ENCODE measurements at regions not wholly inside any gene's neighbourhood (a gene's known extent, or its start where the extent isn't known, plus 50 kb on each side); places are given as distances from the start of the nearest gene placed in this dataset.
A peak's percentile ranks its signal among the peaks of the same experiment; 100 is the strongest.
"Not testable (repeated sequence)": the region's sequence is repeated elsewhere in the genome, so short reads cannot be mapped to it uniquely, and the experiment has no call there.

DNA sequence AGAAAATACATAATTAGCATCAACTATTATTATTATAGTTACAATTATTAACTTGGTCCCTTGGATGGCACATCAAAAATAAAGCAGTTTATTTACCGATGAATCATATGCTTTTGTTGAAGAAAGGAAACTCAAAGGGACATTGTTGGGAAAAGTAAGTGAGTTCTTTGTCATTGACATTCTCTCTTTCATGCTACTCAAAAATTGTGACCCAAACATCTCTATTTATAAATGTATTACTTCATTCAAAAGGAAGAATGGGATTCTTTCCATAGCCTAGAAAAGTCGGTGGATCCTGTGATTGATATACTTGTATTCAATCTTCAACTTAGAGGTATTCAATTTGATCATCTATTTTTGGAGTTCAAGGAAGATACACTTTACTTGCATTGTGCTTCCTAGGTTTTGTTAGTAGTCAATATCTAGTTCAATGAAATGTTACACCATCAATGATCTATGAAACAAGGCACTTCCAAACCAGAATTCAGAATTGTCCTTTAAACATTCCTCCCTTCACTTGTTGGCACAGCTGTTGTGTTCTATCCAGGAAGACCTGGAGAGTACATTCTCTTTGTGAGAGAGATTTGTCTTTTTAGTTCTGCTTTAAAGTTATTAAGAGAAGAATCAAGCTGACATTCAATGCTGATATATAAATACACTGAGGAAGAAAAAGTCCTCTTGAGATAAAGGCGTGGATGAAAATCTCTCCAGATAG lies 235.2 kb downstream of the TMEM26 start:
- DNase-seq (ENCODE audit: low read depth) = no peak
- H3K4me3 ChIP-seq (ENCODE audit: low read depth, low read length) = no peak overlapping the region
- no peak for TF ChIP-seq CTCF (IDR thresholded peaks at IDR 0.05; ENCODE audit: insufficient read depth, low read depth, low read length)

GRCh38 chr10:61215246-61215645 lies 237.9 kb downstream of the TMEM26 start:
- H3K4me3 ChIP-seq (ENCODE audit: low read depth, low read length) = no peak overlapping the region
- no peak for DNase-seq (ENCODE audit: low read depth)
- TF ChIP-seq CTCF (IDR thresholded peaks at IDR 0.05; ENCODE audit: insufficient read depth, low read depth, low read length) = no peak

DNA sequence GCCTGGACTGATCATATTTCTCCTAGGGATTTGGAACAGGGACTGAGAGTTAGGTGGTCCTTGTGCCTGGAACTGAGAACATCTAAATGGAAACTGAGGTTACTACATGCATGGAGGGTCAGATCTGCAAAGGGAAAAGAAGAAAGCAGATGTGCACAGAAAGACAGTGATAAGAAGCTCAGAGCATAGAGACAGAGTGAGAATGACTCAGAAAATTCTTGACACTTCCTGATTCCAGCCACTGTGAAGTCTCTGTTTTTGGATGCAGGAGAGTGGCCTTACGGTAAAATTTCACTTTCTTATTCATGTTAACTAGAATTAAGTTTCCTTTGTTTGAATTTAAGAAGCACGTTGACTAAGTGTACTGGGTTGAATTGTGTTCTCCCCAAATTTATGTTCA lies 241.7 kb downstream of the TMEM26 start:
- no peak for TF ChIP-seq CTCF (IDR thresholded peaks at IDR 0.05; ENCODE audit: insufficient read depth, low read depth, low read length)
- no peak overlapping the region for H3K4me3 ChIP-seq (ENCODE audit: low read depth, low read length)
- DNase-seq (ENCODE audit: low read depth) = no peak

- H3K4me3 ChIP-seq (ENCODE audit: low read depth, low read length) = no peak overlapping the region
- DNase-seq (ENCODE audit: low read depth) = peak; percentile 40
- TF ChIP-seq CTCF (IDR thresholded peaks at IDR 0.05; ENCODE audit: insufficient read depth, low read depth, low read length) = no peak
Measured at GRCh38 chr10:61197057-61197456, 253.1 kb upstream of the RHOBTB1 start.

DNA sequence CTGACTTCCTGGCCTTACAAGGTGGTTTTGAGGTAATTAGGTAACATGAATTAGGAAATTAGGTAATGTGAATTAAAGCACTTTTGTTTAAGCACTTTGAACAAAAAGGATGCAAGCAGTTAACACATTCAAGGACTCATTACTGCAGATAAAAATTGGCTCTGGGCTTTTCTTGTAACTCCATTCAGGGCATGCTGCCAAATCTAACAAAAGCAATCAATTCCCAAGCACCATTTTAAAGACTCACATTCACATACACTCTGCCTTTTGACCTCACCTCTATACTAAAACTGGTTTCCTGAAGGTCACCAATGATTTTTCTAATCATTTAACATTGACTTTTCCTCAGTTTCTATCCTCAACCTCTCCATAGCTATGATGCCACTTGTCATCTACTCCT lies 251.2 kb upstream of the RHOBTB1 start:
- no peak for TF ChIP-seq CTCF (IDR thresholded peaks at IDR 0.05; ENCODE audit: insufficient read depth, low read depth, low read length)
- H3K4me3 ChIP-seq (ENCODE audit: low read depth, low read length) = no peak overlapping the region
- no peak for DNase-seq (ENCODE audit: low read depth)

DNA sequence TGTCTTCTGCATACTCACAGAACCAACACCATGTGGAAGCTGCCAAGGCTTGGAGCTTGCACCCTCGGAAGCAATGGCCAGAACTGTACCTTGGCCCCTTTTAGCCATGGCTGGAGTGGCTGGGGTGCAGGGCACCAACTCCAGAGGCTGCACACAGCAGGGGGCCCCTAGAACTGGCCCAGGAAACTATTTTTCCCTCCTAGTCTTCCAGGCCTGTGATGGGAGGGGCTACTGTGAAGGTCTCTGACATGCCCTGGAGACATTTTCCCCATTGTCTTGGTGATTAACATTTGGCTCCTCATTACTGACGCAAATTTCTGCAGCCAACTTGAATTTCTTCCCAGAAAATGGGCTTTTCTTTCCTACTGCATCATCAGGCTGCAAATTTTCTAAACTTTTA lies 248.6 kb upstream of the RHOBTB1 start:
- DNase-seq (ENCODE audit: low read depth); H3K4me3 ChIP-seq (ENCODE audit: low read depth, low read length): not testable (repeated sequence)

GRCh38 chr10:61192042-61192441 lies 248.1 kb upstream of the RHOBTB1 start:
- no peak overlapping the region for H3K4me3 ChIP-seq (ENCODE audit: low read depth, low read length)
- no peak for DNase-seq (ENCODE audit: low read depth)
- no peak for TF ChIP-seq CTCF (IDR thresholded peaks at IDR 0.05; ENCODE audit: insufficient read depth, low read depth, low read length)

All from fibroblast of villous mesenchyme (primary cell).